Fibroblast of gingiva (primary cell): ENCODE measurements at regions not wholly inside any gene's neighbourhood (a gene's known extent, or its start where the extent isn't known, plus 50 kb on each side); places are given as distances from the start of the nearest gene placed in this dataset.

Experiments
- DNase-seq: peaks from one replicate; pipeline ENCODE4 v3.0.0-alpha.2; 2011; ENCODE audit warnings: low read depth

DNA sequence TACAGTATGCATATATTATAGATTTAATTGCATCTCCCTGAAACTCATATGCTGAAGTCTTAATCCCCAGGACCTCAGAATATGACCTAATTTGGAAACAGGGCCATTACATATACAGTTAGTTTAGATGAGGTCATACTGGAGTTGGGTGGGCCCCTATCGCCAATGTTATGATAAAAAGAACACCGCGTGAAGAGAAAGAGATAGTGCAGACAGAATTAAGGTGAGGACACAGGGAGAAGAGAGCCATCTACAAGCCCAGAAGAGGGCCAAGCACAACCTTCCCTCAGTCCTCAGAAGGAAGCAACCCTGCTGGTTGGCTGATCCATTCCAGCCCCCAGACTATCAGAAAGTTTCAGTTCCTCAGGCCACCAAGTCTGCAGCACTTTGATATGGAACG is 311.9 kb upstream of the RAB6C start:
- DNase-seq, result no peak

DNA sequence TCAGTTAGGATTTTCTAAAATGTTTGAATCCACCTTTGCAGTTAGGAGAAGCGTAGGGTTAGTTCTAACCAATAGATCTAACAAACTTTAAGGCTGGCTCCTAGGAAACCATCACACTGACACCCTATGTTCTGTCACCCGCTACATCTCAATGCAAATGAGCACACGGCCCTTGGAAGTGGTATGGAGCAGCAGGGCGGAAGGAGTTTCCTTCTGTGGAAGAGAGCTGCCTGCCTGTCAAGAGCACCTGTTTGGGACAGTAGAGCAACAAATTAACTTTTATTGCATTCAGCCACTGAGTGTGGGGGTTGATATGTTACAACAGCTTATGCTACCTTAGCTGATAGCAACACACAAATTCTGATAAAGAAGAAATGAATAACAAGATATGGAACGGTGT is 306.9 kb upstream of the RAB6C start:
- DNase-seq, result no peak

DNA sequence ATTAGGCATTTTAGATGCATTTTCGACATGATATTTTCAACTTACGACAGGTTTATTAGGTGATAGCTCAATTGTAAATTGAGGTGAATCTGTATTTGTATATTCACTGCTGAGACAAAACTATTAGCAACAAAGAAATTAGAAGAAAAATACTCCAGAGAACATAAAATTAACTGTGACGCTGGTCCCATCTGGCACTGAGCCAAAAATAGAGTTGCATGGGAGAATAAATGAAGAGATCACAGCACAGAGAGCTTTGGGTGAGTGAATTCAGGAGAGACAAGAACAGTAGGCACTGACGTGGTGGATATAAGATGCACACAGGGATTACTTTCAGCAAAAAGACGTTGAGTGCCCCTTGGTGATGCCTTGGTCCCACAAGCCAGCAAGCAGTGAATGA is 306.2 kb upstream of the RAB6C start:
- DNase-seq, result no peak

DNA sequence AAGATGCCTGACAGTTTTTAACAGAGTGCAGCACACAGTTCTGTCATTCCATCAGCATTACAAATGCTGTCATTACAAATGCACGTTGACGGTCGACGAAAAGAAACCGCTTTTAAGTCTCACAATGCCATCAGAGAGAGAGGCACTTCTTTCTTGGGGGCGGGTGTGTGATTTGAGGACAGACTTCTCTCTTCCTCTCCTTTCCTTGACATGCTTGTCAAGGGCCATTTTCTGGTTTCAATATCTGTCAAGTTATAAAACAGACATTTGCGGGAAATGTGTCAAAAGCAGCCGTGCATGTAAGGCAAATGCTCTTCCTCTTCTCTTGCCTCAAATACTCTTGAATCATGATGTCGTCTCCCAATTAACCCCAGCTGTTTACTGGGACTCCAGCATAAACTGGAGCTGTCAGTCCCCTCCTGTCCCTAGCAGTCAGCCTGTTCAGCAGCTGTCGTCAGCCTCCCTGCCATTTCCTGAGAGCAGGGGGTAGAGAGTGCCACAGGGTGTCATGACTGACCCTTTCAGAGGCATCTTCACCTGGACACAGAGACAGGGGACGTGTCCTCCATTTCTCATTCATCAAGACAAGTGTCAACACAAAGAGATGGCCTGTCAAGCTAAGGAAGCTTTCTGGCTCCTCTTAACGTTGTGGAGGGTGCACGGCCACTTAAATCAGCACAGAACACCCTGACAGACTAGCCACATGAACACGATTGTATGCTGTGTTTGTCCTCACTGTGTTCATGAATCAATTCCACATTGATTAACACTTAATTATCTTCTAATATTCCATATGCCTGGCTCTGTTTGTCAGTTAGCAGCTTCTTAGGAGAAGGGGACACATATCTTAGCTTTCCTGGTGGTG is 305.4 kb upstream of the RAB6C start:
- no peak for DNase-seq

DNA sequence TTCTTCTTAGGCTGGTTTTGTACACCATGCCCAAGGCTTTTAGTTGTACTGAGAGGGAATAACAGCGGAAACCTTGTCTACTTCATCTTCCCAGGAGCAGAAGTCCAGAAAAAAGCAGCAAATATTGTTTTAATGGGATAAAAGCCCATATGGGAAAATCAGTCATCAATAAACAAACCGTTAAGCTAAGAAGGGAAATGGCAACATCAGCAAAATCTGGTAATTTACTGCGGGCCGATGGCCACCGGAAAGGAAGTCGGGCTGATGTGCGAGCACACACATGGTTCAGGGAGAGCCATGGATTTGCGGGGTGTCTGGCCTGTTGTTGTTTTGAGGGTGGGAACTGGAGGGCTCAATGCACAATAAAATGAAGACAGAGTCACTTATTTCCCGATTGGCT is 300.7 kb upstream of the RAB6C start:
- no peak for DNase-seq

DNA sequence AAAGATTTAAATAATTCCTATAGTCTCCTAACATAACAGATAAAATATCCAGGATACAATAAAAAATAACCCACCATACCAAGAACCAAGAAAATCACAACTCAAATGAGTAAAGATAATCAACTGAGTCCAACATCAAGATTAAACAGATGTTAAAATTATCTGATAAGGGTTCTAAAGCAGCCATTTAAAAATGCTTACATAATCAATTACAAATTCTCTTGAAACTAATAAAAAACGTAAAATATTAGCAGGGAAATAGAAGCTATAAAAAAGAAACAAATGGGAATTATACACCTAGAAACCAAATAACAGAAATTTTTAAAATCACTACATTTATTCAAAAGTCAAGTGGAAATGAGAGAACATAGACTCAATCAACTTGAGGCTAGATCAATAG is 297.7 kb upstream of the RAB6C start:
- DNase-seq, result no peak

DNA sequence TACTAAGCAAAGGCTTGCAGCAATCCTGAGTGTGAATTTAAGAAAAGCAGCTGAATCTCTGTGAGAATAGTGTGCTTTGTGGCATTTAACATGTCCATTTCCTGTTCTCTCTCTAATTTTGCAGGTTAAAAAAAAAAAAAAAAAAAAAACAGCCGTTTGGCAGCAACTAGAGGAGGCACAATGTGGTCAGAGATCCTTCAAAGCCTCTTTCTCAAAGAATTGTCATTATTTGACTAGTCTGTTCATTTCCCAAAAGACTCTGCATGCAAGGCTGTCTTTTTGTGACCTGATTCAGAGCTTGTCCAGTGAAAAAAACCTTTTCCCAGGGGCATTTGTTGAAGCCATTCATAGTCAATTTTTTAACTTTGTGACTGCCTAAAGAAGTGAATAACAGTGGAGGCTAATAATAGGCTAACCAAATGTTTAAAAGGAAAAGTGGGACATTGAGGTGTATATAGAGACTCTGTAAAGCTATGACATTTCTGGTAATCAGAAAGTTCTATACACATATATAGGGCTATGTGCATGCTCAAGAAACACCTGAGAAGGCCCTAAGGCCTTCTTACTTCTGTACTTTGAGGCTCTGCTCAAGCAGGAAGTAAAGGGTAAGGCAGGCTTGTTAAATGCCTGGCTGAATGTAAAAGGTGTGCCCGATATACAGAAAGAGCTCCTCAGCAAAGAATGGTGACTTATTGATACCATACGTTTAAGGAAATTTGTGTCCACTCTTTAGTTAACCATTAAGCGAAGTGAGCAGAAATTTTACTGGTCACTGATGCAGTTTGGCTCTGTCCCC is 289.6 kb upstream of the RAB6C start:
- DNase-seq, result no peak

DNA sequence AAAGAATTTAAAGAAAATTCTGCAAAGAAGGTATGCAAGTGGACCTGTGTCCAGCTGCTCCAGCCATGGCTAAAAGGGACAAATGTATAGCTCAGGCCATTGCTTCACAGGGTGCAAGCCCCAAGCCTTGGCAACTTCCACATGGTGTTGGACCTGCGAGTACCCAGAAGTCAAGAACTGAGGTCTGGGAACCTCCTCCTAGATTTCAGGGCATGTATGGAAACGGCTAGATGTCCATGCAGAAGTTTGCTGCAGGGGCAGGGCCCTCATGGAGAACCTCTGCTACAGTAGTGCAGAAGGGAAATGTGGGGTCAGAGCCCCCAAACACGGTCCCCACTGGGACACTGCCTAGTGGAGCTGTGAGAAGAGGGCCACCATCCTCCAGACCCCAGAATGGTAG is 284.0 kb upstream of the RAB6C start:
- no peak for DNase-seq

DNA sequence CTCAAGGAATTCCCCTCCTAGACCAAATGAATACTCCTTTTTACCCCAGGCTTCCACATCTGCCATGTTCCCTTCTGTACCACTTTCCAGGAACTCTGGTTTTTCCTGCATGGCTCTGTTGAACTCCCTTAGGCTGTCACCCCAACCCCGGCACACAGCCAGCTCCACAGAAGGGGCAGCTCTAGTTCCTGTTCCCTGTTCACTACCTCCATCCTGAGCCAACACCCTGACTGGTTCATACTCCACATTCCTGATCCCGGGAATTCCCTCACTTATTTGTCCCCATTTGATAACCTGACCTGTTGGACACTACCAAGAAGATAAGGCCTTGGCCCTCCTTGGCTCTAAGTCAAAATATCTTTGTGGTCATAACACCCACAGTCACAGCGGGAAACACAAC is 280.9 kb upstream of the RAB6C start:
- no peak for DNase-seq

DNA sequence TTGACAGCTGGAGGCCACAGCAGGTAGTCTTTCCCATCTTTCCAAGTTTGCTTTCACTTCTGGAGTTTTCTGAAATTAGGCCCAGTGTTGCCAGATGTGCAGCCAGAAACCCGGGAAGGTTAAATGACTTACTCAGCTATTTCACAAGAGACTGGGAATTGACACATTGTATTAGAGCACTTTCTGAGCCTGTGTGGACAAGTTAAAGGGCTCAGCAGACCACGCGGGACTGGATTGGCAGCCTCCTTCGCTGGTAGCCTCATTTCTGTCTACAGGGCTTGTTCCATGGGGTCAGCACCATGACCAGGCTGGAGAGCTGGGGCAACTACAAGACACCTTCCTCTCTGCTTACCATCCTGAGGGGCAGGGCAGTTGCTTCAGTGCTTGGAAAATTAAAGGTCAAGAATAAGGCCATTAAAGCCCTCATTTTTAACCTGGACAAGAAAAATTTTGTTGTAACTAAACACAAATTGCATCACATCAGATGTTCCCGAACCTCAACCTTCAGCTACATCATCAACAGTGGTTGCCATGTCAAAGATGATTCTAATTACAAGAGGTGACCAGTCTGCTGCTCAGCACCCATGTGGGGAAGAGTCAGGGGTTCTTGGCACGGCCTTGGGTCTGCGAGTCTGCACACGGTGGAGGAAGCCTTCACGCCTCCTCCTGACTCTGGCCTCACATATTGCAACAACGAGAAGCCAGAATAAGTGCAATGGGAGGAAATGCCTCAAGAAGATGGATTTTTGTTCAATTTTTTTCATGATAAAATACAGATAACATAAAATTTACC is 279.5 kb upstream of the RAB6C start:
- no peak for DNase-seq

DNA sequence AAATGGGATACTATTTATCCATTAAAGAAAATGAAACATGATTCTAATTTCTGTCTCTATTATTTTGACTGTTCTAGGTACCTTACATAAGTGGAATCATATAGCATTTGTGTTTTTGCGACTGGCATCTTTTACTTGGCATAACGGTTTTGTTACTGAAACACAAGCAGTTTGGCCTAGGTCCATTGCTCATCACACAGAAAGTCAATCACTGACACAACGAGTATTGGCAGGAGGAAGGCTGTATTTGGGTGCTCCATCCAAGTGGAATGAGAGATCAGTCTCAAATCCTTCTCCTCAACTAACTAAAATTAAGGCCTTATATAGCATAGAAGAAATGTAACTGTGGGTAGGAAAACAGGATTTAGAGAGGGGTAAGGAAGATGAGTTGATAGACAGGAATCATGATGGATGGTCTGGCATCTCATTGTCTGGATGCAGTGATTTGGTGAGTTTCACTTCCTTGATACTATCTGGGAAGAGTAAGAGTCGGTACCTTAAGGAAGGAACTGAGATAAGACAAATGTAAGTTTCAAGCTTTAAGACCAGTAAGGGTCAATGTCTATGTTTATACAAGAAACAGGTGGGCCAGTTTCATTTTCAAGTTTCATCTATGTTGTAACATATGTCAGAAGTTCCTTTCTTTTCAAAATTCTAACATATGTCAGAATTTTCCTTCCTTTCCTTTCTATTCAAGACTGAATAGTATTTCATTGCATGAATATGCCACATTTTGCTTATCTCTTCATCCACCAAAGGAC is 276.9 kb upstream of the RAB6C start:
- DNase-seq, result no peak

DNA sequence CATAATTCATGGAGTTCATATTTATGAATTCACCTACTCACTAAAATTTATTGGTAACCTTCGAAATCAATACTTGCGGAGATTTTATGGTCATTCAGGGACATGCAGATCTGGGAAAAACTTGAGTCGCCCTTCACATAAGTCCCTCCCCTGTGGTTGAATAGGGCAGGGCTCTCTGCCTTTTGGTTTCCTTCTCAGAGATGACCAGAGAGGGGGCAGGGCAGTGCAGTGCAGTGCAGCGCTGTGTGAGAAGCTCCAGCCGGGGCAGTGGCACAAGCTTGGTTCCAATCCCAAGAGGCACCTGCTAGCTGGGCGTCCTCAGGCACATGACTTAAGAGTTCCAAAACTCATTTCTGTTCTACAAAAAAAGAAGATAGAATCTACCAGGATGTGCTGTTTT is 274.4 kb upstream of the RAB6C start:
- DNase-seq, result no peak

DNA sequence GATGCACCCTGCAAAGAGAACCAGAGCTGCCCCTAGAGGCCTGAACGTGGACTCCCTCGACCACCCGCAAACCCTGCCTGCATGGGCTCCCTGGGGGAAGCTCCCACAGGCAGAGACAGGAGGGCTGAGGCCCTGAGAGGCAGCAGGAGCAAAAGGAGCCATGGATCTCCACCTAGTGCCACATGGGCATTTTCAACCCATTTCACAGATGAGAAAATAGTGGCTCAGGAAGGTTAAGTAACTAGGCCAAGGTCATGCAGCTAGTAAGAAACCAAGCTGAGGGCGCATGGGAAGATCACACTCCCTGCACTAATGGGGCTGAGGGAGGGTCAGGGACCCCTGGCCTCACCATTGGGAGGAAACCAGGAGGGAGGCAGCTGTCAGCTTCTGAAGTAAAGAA is 271.7 kb upstream of the RAB6C start:
- DNase-seq, result no peak

DNA sequence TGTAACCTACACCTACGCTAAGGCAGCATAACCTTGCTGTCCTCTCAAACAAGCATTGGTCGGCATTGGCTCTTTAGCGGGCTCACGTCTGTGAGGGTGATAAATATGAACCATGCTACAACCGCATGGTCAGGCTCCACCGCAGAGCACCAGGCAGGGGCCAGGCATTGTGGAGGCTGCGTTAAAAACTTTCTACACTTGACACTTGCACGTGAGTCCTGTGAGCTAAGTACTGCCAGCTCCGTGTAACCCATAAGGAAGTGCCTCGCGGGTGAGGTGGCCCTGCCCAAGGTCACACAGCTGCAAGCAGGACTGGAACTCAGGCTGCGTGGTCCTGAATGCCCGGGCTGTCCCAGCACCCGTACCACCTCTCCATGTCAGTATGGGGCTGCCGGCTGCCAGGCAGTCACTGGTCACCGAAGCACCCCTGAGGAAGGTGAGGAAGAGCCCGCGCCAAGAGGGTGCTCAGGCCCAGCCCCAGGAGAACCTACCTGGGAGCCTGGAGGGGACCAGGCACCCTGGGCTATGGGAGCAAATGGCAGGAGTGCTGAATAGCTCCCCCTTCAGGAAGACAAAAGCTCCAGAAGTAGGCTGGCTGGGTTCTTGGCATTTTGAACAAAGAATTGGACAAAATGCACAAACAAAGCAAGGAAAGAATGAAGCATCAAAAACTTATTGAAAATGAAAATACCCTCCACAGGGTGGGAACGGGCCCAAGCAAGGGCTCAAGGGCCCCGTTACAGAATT is 271.1 kb upstream of the RAB6C start:
- DNase-seq, result no peak

DNA sequence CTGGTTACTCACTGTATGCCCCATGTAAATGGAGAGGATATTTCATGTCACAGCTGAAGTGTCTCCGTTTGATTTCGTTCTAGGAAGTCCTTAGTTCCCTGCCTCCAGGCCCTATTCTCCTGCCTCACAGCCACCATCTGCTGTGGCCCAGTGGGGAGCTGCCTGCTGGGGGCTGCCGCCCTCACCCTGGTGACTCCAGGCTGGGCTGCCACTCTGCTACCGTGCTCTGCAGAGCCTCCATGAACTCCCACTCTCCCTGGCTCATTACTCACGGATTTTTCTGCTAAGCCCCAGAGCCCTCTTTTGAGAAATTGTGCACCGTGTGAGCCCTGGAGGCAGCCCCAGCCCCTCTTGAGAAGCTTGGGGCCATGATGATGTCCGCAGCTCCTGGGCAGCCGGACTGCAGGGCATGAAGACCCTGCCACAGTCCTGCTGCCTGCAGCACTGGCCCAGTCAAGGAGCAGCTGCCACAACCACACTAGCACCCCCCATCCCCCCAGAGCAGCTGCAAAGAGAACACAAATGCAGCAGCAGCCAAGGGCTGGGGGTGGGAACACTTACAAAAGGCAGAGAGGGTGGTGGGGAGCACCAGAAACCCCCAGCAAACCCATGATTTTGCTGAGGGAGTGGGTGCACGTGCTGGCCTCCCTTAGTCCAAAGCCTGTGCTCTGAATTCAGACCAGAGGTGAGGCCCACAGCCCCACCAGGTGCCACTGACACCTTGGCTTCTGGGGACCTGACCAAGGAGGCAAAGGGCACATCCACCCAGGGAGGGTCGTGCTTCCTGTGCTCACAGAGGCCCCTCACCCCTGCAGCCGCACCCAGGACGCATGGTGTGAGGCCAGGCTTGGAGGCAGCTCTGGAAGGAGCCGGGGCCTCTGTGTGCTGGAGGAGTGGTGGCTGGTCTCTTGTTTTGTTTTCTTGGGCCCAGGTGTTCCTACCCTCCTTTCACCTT is 270.2 kb upstream of the RAB6C start:
- no peak for DNase-seq

DNA sequence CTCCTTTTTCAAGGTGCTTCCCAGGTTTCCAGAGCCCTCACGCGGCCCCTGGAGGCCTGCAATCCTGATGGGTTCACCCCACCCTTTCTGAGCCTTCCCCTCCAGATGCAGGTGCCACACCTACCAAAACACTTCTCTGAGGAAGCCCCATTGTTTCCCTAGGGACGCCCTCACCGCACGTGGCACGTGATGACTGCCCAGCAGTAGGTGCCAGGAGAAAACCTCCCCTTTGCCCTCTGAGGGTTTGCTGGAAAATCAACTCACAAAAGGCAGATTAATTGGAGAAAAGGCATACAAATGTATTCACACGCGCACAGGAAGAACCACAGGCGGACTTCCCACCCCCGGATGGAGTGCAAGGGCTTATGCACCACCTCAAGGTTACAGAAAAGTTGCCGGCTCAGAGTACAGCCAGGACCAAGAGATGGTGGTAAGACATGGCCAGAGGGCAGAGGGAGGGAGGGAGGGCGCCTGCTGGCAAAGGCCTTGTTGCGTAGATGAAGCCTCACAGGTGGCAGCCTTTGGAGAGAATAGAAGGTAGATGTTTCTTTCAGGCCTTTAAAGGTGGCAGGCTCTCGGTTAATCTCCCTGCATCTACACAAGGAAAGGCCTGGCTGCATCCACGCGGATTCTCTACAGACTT is 269.4 kb upstream of the RAB6C start:
- DNase-seq, result no peak

DNA sequence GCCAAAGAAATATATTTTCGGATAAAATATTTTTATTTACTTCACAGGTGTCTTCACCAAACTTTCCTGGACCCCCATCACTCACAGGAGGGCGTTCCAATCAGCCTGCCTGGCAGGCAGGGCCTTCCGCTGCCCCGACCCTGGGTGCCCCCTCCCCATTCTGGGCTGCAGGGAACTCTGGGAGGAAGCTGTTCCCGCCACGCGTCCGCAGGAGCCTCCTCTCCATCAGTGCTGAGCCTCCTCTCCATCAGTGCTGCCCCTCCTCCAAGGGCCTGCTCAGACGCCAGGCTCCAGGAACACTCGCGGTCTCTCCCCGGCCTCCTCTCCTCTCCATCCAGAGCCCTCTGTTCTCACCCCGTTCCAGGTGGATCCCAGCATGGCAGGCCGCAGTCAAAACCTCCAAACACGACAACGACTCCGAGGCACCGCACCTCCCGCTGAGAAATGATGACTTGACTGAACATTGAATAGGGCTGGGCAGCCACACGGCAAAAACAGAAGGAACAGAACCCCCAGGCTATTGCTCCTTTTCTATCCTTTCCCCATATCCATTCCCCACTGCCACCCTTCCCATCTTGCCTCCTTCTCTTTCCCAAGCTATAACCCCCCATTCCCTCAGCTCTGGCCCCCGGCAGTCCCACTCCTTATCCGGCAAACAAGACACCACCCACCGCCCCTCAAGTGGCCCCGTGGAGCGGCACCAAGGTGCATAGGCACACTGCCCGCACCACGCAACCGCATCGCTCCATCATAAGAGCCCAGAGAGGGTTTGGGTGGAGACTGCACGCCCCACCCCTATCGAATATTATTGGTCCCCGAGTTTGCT is 268.6 kb upstream of the RAB6C start:
- DNase-seq, result no peak

DNA sequence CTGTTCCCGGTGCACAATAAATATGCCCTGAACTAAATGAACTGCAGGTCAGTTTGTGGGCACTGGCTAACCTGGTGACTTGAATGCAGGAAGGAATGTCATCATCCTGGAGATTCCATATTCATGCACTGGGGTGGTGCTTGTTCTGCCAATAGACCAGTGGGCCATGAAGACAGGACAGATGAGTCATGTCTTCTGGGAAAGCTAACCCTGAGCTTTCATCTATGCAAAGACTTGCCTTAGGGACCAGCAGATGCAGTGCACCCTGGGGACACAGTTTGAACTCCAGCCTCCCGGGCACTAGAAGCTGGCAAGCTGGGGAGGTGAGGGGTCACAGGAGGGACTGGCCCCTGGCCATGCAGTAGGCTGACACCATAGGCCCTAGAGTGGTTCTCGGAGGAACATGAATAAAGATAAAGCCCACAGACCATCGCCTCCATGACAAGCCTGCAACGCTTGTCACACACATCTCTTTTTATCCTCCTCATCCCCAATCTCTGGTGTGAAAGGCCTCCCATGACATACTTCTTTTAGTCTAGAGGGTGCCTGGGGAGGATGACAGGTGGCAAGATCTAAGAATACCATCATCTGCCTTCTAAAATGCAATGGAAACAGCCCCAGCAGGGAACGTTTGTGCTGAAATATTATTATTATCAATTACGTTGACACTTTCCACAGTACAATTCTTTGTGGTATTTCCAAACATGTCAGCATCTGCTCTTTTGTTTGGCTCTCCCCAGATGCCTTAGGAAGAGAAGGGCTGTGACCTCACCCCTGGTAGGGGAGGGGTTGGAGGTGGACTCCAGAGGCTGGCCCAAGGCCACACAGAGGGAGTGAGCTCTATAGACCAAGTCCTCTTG is 267.4 kb upstream of the RAB6C start:
- DNase-seq, result no peak
